GM21825 (cell line): ENCODE measurements at regions not wholly inside any gene's neighbourhood (a gene's known extent, or its start where the extent isn't known, plus 50 kb on each side); places are given as distances from the start of the nearest gene placed in this dataset.
"Not testable (repeated sequence)": the region's sequence is repeated elsewhere in the genome, so short reads cannot be mapped to it uniquely, and the experiment has no call there.

Experiments used
- ATAC-seq: cut with Tn5 transposase; IDR thresholded peaks from one replicate; pipeline ENCODE4 v1.9.1; 2021; ENCODE audit warnings: mild to moderate bottlenecking, moderate library complexity; ENCODE audit not compliant: unreplicated experiment

DNA sequence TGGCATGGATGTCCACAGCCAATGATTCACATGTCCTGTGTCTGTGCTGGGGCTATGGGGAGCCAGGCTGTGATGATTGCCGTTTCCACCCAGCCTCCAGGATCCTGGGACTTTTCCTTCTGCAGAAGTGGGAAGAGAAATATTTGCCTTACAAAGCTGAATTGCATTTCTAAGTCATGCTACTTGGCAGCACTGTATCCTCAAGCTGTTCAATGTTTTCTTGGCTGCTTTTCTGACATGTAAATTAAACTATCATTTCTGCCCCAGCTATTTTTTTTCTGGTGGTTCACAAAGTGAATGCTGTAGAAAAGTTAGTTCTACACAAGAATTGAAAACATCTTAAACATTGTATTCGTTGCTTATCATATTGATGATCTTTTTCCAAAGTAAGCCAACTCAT, 51.9 kb upstream of the TCERG1L start:
- no peak for ATAC-seq

DNA sequence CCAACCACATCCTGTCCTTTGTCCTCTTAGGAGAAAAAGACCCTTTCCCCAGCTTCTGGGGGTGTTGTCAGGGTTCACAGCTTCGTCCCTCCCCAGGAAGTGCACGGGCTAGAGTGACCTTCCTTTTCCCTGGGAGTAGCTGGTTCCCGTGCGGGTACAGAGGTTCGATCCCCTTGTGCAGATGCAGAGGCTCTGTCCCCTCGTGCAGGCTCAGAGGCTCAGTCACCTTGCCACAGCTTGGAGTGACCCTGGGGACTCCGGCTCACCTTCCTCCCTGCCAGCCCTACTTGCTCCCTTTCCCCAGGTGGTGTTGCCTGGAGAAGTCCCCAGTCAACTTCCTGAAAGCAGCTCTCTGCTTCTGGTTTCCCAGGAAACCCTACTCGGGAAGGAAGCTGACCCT, 60.0 kb upstream of the TCERG1L start:
- ATAC-seq: no peak

DNA sequence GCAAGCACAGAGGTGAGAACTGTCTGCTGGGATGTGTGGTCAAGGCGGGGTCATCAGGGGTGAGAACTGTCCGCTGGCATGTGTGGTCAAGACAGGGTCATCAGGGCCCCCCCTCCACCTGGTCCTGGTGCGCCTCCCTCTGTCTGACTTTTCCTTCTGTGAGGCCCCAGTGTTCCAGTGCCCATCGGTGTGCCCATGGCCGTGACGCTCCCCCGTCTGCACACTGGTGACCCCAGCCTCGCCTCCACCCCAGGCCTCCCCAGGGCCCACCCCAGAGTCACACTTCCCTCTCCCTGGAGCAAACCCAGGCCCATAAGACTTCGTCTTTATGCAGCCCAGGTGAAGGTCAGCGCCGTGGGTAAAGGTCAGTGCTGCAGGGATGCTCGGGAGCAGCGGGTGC, 70.1 kb upstream of the TCERG1L start:
- no peak for ATAC-seq

DNA sequence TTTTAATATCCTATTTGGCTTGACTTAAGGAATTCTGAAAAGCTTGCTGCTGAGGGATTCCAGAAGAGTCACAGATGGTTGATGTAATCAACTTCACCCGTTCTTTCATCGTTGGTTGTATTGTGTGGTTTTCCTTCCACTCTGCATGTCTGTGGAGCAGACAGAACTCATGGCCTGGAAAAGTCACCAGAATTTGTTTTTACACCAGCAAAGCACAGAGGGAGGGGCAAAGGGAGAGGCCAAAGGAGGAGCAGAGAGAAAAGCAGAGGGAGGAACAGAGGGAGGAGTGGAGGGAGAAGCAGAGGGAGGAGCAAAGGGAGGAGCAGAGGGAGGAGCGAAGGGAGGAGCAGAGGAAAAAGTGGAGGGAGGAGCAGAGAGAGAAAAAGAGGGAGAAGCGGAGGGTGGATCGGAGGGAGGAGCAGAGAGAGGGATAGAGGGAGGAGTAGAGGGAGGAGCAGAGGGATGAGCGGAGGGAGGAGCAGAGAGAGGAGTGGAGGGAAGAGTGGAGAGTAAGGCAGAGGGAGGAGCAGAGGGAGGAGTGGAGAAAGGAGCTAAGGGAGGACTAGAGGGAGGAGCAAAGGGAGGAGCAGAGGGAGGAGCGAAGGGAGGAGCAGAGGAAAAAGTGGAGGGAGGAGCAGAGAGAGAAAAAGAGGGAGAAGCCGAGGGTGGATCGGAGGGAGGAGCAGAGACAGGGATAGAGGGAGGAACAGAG, 73.8 kb upstream of the TCERG1L start:
- ATAC-seq: not testable (repeated sequence)

DNA sequence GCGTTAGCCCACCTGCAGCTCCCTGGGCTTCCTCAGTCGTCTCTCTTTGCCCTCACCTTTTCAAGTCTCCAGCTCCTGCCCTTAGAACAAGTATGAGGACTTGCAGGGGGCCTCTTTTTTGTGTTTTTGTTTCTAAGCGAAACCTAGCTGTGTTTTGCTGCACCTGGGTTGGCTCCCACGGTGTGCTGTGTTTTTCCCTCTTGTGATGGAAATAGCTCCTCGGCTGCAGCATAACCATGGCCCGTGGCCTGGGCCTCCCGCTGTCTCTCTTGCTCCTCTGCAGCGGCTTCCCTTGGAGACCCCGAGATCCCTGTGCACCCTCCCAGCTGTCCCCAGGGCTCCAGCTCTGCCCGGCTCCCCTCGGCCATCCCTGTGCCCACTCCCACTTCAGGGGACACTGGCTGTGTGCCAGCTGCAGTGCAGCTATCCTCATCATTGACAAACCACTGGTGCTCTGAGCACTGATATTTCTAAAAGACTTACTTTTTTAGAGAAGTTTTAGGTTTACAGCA, 75.6 kb upstream of the TCERG1L start:
- no peak for ATAC-seq

DNA sequence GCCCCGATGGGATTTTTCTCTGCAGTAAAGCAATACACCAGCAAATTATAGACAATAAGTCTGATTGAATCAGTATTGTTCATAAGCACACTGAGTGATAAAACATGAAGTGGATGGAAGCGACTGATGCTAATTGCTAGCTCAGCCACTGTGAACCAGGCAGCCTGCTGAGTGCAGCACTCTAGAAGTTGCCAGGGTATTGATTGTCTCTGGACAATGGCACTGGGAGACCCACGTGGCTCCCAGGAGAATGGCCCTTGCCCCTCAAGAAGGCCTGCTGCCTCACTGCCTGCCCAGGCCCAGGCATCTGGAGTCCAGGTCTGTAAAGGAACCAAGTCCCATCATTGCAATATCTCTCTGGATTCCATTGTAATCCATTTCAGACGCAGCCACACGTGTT, 80.4 kb upstream of the TCERG1L start:
- no peak for ATAC-seq

DNA sequence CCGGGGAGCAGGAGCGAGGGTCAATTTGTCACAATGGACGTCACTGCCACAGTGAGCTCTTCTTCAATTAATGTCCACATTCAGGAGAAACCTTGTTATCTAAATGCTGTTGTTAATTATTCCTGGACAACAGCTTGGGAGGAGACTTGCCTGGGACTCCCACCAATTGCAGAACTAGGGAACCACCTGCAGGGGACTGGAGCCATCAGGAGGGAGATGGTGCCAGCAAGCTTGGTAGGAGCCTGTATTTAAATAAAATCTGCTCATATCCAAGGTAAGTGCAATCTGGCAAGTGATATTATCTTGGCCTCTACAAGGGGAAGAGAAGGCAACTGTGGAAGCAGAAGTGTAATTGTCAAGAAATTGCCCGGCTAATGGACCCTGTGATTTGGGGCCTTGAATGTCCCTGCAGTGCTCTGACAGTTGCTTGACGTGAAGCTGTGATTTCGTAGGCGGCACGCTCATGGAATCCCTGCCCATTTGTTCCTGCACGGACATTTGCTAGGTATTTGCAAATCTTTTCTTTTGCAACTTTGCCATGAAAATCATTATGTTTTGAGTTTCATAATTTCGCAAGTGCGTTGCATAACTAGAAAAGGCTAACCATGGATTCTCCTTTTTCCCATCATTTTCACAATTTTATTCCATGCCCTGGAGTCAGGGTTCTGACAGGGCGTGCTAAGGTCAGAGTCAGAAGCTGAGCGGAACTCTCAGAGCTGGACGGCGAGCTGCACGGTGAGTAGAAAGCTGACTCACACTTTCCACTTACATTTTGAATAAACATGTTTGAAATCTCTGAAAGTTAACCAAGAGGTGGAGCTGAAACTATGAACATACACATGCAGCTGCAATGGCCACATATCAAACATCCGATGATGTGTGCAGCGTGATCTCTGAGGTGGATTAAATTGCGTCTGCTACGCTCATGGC, 84.9 kb upstream of the TCERG1L start:
- ATAC-seq: no peak

DNA sequence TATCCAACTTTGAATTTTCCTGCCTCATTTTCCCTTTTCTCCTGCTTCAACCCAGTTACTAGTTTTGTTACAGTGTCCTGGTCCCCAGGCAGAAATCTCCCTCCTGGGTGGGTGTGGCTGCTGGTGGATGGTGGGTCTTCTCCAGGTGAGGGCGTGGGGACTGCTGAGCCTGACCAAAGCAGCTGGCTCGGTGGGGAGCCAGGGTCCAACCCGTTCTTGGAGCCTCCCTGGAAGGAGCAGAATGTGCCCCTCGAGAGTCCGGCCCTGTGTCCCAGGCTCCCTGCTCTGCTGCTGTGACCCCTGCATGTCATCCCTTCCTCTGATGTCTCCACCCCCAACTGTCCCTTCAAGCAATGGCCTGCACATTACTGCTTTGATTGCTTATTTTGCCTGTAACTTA, 86.6 kb upstream of the TCERG1L start:
- ATAC-seq: no peak

DNA sequence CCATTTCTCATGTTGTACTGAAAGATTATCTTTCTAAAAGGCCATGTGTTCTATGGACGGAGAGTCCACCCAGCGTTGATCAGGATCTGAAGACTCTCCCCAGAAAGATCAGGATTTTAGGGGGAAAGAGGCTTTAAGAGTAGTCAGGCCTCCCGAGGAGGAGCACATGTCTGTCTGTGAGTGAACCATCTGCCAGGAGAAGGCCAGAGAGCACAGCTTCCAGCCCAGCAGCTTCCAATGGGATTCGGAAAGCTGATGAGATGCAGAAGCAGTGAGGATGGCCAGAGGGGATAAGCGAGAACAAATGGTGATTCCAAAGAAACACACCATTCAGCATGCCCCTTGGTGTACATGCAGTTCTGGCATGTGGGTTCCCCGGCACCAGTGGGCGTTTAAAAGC, 88.5 kb upstream of the TCERG1L start:
- no peak for ATAC-seq

DNA sequence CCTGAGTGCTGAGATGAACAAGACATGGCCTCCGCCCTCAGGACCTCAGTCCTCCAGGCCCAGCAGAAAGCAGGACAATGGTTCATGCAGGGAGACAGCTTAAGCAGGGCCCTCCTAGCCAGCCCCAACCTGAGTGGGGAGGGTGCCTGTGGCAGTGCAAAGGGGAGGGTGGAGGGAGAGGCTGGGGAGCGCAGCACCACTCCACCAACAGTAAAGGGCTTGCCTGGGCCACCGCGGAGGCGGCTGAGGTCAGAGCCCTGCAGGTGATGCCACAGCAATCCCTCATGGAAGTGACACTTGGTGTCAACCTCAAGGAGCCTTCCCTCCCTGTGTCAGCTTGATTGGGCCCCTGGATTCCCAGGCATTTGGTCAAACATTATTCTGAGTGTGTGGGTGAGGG, 89.0 kb upstream of the TCERG1L start:
- no peak for ATAC-seq

DNA sequence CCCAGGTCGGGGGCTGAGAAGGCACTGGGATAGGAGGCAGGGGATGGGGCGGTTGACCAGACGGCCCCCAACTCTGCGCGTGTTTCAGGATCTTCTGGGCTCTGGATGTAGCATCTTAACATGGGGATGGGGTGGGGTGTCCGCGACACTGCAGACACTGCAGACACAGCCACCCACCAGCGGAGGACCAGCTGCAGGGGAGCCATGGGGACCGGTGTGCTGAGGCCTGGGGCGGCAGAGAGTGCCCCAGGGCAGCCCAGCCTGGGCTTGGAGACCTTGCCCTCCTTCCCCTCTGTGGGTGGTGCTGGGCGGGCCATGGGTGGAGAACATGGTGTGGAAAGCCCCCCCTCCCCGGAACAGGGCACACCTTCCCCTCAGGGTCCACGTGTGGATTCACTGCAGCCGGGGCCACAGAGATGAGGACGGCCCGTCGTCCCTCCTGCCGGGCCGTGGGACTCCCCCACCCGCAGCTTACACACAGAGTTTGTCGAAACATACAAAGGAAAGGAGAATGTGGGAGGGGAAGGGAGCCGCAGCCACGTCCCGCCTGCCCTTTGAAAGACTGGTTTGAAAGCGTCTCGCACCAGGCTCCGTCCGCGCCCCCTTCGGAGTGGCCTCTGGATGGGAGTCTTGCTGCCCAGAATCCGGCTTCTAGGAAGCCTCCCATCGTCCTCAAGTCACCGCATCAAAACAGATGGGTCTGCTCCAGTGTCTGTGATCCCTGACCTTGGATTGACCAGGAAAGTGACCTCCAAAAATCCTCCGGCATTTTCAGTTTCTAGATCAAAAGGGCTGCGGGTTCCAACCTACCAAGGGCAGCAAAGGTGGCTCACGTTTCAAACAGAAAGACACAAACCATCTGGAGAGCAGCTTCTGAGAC, 91.5 kb upstream of the TCERG1L start:
- ATAC-seq: no peak

DNA sequence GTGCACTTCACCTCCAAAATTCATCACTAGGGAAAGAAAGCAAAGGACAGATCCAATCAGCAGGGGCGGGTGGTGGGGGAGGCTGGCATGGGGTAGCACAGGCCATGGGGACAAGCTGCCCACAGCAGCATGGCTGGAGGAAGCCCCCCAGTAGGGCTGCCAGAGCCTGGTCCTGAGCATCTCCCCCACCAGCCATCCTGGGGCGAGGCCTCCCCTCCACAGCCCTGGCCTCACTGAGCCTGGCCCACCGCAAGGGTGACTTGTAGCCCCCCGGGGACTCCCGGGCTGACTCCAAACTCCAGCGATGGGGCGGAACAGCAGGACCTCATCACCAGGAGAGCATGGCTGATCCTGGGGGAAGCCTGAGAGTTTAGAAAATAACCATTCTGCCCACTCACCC, 92.4 kb upstream of the TCERG1L start:
- no peak for ATAC-seq

DNA sequence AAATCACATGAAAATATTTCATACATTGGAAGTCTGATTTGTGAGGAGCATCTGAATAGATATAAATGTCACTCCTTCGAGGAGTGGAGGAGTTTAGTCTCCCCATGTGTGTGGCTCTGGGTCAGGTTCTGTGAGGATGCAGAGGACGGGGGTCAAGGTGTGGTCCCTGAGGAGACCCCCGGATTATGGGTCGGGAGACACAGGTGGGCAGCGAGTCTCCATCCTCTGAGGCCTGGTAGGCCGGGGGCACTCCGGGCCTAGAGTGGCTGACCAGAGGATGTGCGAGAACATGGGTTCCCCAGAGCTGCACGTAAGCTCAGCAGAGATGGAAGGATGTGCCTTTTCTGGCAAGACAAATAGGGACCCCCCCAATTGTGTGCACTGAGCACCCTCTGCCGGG, 93.4 kb upstream of the TCERG1L start:
- ATAC-seq: no peak

DNA sequence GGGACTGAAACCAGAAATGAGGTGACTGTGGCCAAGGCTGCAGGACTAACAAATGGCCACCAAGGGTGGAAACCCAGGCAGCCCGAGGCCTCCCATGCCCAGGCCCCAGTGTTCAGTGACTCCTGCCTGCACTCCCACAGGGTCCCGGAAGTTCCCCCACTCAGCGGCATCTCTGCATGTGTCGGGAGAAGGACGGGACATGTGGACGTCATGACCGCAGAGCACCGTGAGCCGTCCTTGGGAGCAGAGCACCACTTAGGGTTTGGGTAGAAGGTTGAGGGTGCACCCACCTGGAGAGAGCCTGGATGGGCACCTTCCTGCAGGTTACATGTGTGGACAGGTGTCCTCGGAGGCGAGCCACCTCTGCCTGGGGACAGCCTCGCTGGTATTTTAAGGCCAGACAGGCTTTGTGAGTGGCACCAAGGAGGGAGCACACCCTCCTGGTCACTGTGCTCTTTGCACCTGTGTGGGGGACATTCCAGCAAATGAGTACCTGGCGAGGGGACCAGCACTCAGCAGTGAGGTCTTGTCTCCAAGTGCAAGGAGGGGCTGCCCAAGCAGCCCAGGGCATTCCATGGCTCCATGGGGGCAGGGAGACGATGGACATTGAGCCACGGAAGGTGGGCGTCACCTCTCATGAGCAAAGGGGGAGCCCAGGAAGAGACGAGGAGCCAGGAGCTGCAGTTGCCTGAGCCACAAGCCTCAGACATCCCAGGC, 95.3 kb upstream of the TCERG1L start:
- ATAC-seq: no peak

DNA sequence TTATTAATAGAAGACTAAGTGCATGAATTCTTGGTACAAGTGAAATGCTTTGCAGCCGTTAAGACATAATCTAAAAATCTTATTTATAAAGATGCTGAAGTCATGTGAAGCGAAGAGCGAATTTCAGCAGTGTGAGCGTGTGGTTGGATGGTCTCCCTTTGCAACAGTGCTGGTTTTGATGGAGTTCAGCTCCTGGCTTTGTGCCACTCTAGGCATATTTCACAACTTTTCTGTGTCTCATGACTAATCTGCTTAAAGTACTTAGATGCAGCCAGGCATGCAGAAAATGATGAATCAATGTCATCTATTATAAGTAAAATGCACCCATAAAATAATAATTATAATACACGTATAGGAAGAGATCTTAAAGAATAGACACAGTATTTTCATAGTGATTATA, 107.2 kb upstream of the TCERG1L start:
- ATAC-seq: no peak

DNA sequence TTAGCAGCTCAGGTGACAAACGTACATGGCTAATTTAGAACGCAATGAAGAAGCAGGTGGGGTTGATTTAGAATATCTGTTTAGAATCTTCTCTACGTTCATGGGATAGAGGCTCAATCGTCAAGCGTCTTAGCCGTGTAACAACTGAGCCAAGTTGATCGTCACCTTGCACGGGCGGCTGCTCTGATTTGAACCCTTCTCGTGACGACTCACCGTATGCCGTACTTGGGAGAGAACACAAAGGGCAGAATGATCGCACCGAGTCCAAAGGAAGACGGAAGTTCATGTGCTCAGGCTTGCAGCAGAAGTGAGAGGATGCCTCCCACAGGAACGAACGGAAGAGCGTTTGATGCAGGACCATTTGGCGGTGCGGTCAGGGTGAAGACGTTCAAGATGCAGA, 108.3 kb upstream of the TCERG1L start:
- ATAC-seq: no peak

DNA sequence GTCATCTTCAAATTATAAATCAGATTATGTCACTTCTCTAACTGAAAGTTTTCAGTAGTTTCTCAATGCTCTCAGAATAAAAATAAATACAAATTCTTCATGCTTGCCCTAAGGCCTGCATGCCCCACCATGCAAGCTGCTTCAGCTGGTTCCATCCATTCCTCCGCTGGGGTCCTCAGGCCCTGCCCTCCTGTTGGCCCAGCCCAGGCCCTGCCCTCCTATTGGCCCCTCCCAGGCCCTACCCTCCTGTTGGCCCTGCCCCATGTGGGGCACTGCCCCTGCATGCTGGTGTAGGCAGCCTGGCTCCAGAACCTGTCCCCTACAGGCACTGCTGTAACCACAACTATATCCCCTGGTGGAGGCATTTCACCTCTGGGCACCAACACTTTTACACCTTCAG, 109.3 kb upstream of the TCERG1L start:
- no peak for ATAC-seq

DNA sequence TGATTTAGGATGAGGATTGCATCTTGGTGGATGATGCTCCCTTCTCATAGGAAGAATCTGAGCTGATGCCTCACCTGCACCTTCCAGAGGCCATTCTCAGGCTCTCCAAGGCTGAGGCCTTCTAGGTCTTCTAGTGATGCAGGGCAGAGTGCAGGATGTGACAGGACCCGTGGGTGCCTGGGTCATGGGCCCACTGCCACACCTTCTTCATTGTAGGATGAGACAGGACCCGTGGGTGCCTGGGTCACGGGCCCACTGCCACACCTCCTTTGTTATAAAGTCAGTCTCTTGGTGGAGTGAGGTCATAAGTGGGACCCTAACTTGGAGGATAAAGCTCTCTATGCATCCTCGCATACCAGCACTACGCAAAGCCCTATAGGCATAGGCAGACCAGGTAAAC, 109.9 kb upstream of the TCERG1L start:
- no peak for ATAC-seq

DNA sequence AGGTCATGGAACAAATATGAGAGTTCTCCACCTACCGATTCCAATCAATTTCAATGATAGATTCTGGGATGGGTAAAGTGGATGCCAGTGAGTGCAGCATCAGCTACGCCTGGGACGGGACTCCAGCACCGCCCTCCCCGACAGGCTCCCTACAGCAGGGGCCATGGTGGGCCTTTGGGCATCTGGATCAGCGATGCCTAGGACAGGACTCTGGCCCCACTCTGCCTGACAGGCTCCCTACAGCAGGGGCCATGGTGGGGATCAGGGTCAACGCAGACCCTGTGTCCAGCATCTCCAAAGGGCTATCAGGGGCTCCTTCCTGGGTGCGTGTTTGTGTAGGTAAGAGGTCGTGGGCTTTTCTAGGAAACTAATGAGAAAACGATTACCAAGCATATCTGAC, 111.2 kb upstream of the TCERG1L start:
- ATAC-seq: no peak

DNA sequence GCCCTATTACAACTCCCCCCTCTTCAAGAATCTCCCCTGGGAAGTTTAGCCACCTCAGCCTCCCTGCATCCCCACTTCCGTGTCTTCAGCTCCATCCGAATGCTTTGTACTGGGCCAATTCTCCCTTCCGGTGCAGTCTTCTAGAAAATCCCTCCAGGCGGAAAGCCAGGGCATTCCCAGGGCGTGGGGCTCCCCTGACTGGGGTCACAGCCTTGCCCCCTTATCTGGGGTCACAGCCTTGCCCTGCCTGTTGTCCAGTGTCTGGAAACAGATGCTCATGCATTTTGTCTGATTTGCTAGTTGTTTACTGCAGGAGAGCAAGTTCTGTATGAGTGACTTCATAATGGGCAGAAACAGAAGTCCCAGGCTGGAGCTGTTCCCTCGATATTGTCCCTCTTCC, 112.5 kb upstream of the TCERG1L start:
- ATAC-seq: no peak
